Testis (tissue), 2 donors: ENCODE measurements at regions not wholly inside any gene's neighbourhood (a gene's known extent, or its start where the extent isn't known, plus 50 kb on each side); places are given as distances from the start of the nearest gene placed in this dataset.

ENCODE experiments used
- CTCF ChIP-seq, 3 experiments: fragments of 450-650 bp in 2 of 3; fragments of 200-600 bp in 1 of 3; sonication (generic) in 1 of 3; IDR thresholded peaks; one replicate each; pipeline ENCODE4 v1.5.1; 2016 to 2019; ENCODE audit warnings: antibody characterized with exemption in 3 of 3, mild to moderate bottlenecking in 2 of 3, moderate library complexity in 1 of 3
- POLR2A ChIP-seq: fragments of 450-650 bp; IDR thresholded peaks from one replicate; pipeline ENCODE4 v1.6.1; 2017; ENCODE audit warnings: antibody characterized with exemption, mild to moderate bottlenecking, moderate library complexity

- no peak for TF ChIP-seq CTCF (IDR thresholded peaks at IDR 0.05)
- no peak for TF ChIP-seq POLR2A
Measured at GRCh38 chr5:148713735-148714508, 59.6 kb upstream of the HTR4 start.
